Gastroesophageal sphincter (tissue), 4 donors: ENCODE measurements at regions not wholly inside any gene's neighbourhood (a gene's known extent, or its start where the extent isn't known, plus 50 kb on each side); places are given as distances from the start of the nearest gene placed in this dataset.

Experiments
- ATAC-seq: fragments of 150-250 bp; one replicate; pipeline ENCODE4 v1.9.1; 2016; ENCODE audit warnings: mild to moderate bottlenecking, moderate library complexity
- H3K27ac ChIP-seq, 4 donors: fragments of 200-600 bp; sonication (generic) in 3 of 4; 1 replicate in 3 of 4; 2 replicates in 1 of 4; pipeline ENCODE4 v1.5.1; 2016 to 2019
- H3K27me3 ChIP-seq: fragments of 200-600 bp; sonication (generic); one replicate; pipeline ENCODE4 v1.5.1; 2019
- H3K36me3 ChIP-seq, 2 donors: fragments of 200-600 bp; sonication (generic); one replicate each; pipeline ENCODE4 v1.5.1; 2019; ENCODE audit warnings: control low read depth in 1 of 2
- H3K4me1 ChIP-seq, 3 donors: fragments of 200-600 bp; sonication (generic); 1 replicate in 2 of 3; 2 replicates in 1 of 3; pipeline ENCODE4 v1.5.1; 2016 to 2019; ENCODE audit warnings: control low read depth in 2 of 3
- H3K4me3 ChIP-seq, 2 donors: fragments of 200-600 bp; sonication (generic); one replicate each; pipeline ENCODE4 v1.5.1; 2019; ENCODE audit warnings: mild to moderate bottlenecking in 1 of 2, moderate library complexity in 1 of 2
- H3K9me3 ChIP-seq, 3 donors: fragments of 200-600 bp; sonication (generic); one replicate each; pipeline ENCODE4 v1.5.1; 2017 to 2019; ENCODE audit warnings: control low read depth in 2 of 3
- CTCF ChIP-seq, 4 experiments: fragments of 200-600 bp in 2 of 4; fragments of 450-650 bp in 2 of 4; sonication (generic) in 1 of 4; IDR thresholded peaks; one replicate each; pipeline ENCODE4 v1.5.1; 2017 to 2019; ENCODE audit warnings: antibody characterized with exemption in 4 of 4, mild to moderate bottlenecking in 2 of 4, moderate library complexity in 2 of 4
- EP300 ChIP-seq: sonication (generic); formaldehyde crosslinking; IDR thresholded peaks from one replicate; pipeline ENCODE4 v1.6.1; 2017; ENCODE audit warnings: antibody characterized with exemption, mild to moderate bottlenecking
- POLR2A ChIP-seq, 2 donors: fragments of 450-650 bp; IDR thresholded peaks; one replicate each; pipeline ENCODE4 v1.6.1; 2017; ENCODE audit warnings: antibody characterized with exemption in 2 of 2, mild to moderate bottlenecking in 2 of 2, moderate library complexity in 1 of 2
- POLR2AphosphoS5 ChIP-seq: sonication (generic); formaldehyde crosslinking; IDR thresholded peaks from one replicate; pipeline ENCODE4 v1.6.1; 2017; ENCODE audit warnings: antibody characterized with exemption
- whole genome bisulfite sequencing, 2 donors: methylation state at CpG; one replicate each; pipeline ENCODE4 v1.1.5; 2018; ENCODE audit warnings: low coverage in 1 of 2; 5-methylcytosine and 5-hydroxymethylcytosine counted together

- H3K9me3 ChIP-seq: no peaks in the 10 kb centered on the region
- peaks cover 0 to 14% (median 4%) of the 10 kb centered on the region in 3 donors for H3K4me1 ChIP-seq
- H3K27ac ChIP-seq: peak overlapping the region in 3 of 4 donors; percentile 8 to 53 (median 11)
- H3K4me3 ChIP-seq: no peak overlapping the region
- no CpG with 5 or more reads among the region's 1 CpG for WGBS, 2 donors
- no peaks in the 10 kb centered on the region for H3K27me3 ChIP-seq
- ATAC-seq: peak; percentile 91
- TF ChIP-seq POLR2AphosphoS5: peak; percentile 47
- no peak for TF ChIP-seq CTCF (IDR thresholded peaks at IDR 0.05)
- TF ChIP-seq POLR2A (IDR thresholded peaks at IDR 0.05): no peak
- no peak for TF ChIP-seq EP300
- no peaks in the 10 kb centered on the region for H3K36me3 ChIP-seq
Observed at GRCh38 chr3:124504332-124505059, 225.8 kb upstream of the UMPS start.

GRCh38 chr3:124509884-124510283 lies 220.4 kb upstream of the UMPS start:
- Histone ChIP-seq H3K27ac (no peak overlapping the region), H3K4me3 (no peak overlapping the region), H3K36me3 (no peaks in the 10 kb centered on the region), H3K9me3 (no peaks in the 10 kb centered on the region), H3K4me1 (peaks cover 0 to 31% (median 0%) of the 10 kb centered on the region in 3 donors), H3K27me3 (no peaks in the 10 kb centered on the region)
- WGBS, 2 donors: 89 to 90% methylated on average over 4 of the region's 4 CpGs
- ATAC-seq: no peak
- no peak for TF ChIP-seq POLR2A (IDR thresholded peaks at IDR 0.05)

GRCh38 chr3:124510290-124510689 lies 220.0 kb upstream of the UMPS start:
- Histone ChIP-seq H3K4me3 (no peak overlapping the region), H3K27ac (no peak overlapping the region), H3K36me3 (no peaks in the 10 kb centered on the region), H3K9me3 (no peaks in the 10 kb centered on the region), H3K27me3 (no peaks in the 10 kb centered on the region), H3K4me1 (peaks cover 0 to 32% (median 0%) of the 10 kb centered on the region in 3 donors)
- no peak for ATAC-seq
- 77 to 80% methylated on average over 3 of the region's 3 CpGs for WGBS, 2 donors
- TF ChIP-seq POLR2A (IDR thresholded peaks at IDR 0.05): no peak
- TF ChIP-seq EP300: no peak

DNA sequence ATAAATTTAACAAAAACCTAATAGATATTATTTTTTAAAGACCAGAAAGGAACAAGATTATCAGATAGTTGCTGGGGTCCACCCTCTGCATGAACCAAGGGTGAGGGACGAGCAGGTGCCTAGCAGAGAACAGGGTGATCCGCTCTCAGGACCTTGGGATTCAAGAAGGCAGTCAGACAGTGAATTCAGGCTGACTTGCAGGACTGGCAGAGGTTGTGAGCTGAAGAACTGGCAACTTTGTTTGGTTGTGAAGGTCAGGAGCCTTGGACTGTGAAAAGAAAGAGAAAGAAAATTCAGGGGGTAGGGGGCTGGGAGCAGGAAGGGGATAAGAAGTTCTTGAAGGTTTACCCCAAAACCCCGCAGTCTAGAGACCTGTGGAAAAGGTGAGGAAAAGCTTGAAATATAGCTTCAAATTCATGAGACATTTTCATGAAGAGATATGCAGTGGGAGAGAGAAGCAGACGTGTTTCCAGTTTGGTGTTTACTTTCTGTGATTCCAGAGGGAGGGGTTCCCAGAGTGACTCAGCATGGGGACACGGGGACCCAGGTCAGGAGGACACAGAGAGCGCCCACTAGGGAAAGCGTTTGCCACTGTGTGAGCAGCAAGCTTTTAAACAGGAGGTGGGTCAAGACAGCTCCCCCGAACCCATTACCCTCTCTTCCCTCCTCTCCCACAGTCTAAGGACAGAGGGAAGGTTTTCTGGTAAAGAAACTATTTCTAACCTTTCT lies 217.2 kb upstream of the UMPS start:
- WGBS, 2 donors: 58% methylated on average over 6 to 8 of the region's 8 CpGs
- no peak for TF ChIP-seq POLR2A (IDR thresholded peaks at IDR 0.05)
- TF ChIP-seq POLR2AphosphoS5: no peak
- ATAC-seq: no peak
- no peak overlapping the region for H3K27ac ChIP-seq
- no peaks in the 10 kb centered on the region for H3K36me3 ChIP-seq
- no peaks in the 10 kb centered on the region for H3K27me3 ChIP-seq
- no peak overlapping the region for H3K4me3 ChIP-seq
- peaks cover 0 to 32% (median 0%) of the 10 kb centered on the region in 3 donors for H3K4me1 ChIP-seq
- no peaks in the 10 kb centered on the region for H3K9me3 ChIP-seq

DNA sequence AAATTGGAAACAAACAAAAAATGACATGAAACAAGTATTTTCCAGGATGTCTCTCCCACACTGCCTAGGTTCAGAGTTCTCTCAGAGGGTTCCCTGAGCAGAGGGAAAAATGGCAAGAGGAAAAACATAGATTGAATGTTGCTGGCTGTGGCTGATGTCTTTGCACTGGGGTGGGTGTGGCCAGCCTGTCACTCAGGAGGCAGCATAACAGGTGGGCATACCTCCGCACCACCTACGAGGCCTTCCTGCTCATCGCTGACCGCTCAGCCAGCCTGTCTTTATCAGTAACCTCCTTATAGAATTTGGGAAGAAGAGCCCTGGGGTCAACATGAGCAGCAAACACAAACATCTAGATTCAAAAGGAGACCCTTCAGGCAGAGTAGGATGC lies 216.6 kb upstream of the UMPS start:
- H3K4me1 ChIP-seq: peaks cover 0 to 32% (median 0%) of the 10 kb centered on the region in 3 donors
- no peaks in the 10 kb centered on the region for H3K9me3 ChIP-seq
- no peaks in the 10 kb centered on the region for H3K36me3 ChIP-seq
- 88% methylated on average over 4 of the region's 4 CpGs; no CpG with 5 or more reads in 1 of the 2 donors for WGBS, 2 donors
- H3K27me3 ChIP-seq: no peaks in the 10 kb centered on the region
- ATAC-seq: no peak
- peak overlapping the region in 1 of 4 donors; percentile 35 for H3K27ac ChIP-seq
- no peak overlapping the region for H3K4me3 ChIP-seq
- TF ChIP-seq EP300: no peak
- TF ChIP-seq POLR2AphosphoS5: no peak
- no peak for TF ChIP-seq POLR2A (IDR thresholded peaks at IDR 0.05)
- no peak for TF ChIP-seq CTCF (IDR thresholded peaks at IDR 0.05)

DNA sequence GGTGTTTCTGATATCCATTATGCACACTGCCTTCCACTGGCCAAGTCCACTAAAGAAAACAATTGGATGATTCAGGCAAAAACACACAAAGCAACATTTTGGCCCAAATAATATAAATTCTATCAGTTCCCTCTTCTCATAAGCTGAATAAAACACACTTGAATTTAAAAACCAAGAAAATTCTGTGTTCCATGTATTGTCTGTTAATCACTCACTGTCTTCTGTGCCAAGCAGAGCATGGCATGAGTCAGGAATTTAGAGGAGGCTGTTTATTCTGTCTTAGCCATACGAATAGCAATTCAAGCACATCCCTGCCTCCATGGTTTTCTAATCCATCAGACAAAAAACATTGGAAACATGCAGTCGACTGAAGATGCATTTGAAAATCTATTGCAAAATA lies 215.6 kb upstream of the UMPS start:
- no peak for ATAC-seq
- H3K4me3 ChIP-seq: no peak overlapping the region
- peaks cover 0 to 32% (median 0%) of the 10 kb centered on the region in 3 donors for H3K4me1 ChIP-seq
- H3K27me3 ChIP-seq: no peaks in the 10 kb centered on the region
- TF ChIP-seq CTCF (IDR thresholded peaks at IDR 0.05) (no peak), POLR2AphosphoS5 (no peak), EP300 (no peak), POLR2A (IDR thresholded peaks at IDR 0.05) (no peak)
- H3K9me3 ChIP-seq: no peaks in the 10 kb centered on the region
- peak overlapping the region in 1 of 4 donors; percentile 35 for H3K27ac ChIP-seq
- 40 to 55% methylated on average over 2 of the region's 2 CpGs for WGBS, 2 donors
- no peaks in the 10 kb centered on the region for H3K36me3 ChIP-seq
